NOMO-1 treated with DMSO at 0.1 percent for 48 hours (cell line): ENCODE measurements at regions not wholly inside any gene's neighbourhood (a gene's known extent, or its start where the extent isn't known, plus 50 kb on each side); places are given as distances from the start of the nearest gene placed in this dataset.

Experiments
- DNase-seq: peaks from one replicate; lab custom pipeline; 2025; ENCODE audit not compliant: unreplicated experiment; lab: John Stamatoyannopoulos, UW

- no peak for DNase-seq
Measured at GRCh38 chr3:74510261-74510818, 104.1 kb downstream of the CNTN3 start.

GRCh38 chr3:74507691-74508090 is 106.8 kb downstream of the CNTN3 start:
- DNase-seq = no peak

DNA sequence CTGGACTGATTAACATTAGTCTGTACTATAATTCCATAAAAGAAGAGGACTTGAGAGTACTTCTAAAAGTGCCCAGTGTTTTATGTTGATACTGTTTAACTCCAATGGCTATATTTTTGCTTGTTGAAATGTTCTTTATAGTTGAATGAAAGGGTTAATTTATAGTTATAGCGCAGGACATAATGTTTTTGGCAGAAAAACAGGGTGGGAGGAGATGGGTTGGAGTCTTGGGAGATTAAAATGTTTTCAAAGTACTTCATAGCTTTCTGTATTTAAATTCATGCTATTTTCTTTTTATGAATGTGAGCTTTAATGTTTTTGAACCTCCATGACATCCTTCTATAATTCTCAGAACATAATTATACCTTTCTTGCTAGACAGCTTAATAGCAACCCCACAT is 108.2 kb downstream of the CNTN3 start:
- no peak for DNase-seq

DNA sequence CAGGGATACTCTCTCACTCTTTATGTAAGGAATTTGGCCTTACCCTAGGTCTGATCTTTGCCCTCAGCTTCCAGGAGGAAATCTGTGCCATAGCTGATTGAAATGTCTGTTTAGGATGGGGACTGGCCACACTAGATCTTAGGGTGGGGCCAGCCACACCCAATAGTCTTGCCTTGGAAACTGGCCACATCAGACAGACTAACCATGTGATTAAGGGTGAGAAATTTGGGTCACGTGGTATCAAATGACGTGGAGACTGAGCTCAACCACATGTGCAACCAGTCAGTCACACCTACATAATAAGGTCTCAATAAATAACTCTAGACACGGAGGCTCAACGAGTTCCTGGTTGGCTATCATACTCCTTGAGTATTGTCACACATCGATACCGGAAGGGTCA is 113.5 kb downstream of the CNTN3 start:
- no peak for DNase-seq

- DNase-seq = no peak
Measured at GRCh38 chr3:74500257-74500656, 114.2 kb downstream of the CNTN3 start.

DNA sequence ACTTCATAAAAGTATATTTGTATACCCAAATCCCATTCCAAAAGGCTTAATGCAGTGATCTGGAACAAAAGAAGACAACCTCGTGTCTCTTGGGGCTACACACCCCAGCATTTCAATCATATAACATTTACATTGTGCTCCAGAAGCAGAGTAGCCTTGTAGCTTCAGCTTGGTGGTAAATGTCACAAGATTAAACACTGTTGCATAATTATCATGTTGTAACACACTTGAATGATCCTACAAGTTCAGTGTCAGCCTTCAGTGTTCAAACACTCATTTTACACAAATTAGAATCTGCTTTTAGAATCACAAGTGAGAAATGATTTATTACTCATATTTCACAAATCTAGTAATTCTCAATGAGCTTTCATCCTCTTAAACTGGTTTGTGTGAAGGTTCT is 122.6 kb downstream of the CNTN3 start:
- no peak for DNase-seq

- no peak for DNase-seq
Measured at GRCh38 chr3:74489050-74489792, 125.2 kb downstream of the CNTN3 start.

DNA sequence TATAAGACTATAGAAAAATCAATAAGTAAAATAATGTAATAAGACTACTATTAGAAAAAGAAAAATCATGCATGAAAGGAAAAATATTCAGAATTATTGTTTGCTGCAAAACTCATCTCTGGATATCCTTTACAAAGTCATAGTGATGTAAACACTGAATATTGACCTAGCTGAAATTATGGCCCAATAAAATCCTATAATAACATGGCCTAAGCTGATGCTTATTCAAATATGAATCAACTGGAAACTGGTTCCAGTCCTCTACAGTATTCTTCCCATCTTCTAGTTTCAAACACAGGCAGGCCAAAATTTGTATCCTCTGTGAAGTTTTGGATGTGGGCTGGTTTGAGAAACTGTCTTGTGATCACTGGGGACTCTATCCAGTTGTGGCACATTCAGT is 134.5 kb downstream of the CNTN3 start:
- DNase-seq = no peak

GRCh38 chr3:74470313-74470712 is 144.1 kb downstream of the CNTN3 start:
- no peak for DNase-seq

- no peak for DNase-seq
Measured at GRCh38 chr3:74469713-74470112, 144.7 kb downstream of the CNTN3 start.

GRCh38 chr3:74469151-74469550 is 145.3 kb downstream of the CNTN3 start:
- DNase-seq = no peak

- no peak for DNase-seq
Measured at GRCh38 chr3:74465715-74466410, 148.6 kb downstream of the CNTN3 start.

DNA sequence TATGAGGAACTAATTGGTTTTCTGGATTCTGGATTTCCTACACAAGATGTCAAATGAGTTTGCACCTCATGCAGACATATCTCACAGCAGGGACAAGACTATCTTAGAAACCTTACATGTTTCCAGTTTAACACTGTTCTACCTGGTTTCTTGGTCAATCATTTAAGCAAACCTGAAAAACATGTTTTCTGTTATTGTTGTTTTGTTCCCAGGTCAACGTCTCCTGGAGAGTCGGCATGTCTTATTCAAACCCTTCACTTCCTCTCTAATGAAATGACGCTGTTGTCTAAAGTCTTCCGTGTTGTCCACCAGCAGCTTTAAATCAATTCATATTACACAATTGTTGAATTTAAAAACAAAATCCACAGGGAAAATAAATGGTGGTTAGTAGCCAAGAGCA is 150.9 kb downstream of the CNTN3 start:
- no peak for DNase-seq

DNA sequence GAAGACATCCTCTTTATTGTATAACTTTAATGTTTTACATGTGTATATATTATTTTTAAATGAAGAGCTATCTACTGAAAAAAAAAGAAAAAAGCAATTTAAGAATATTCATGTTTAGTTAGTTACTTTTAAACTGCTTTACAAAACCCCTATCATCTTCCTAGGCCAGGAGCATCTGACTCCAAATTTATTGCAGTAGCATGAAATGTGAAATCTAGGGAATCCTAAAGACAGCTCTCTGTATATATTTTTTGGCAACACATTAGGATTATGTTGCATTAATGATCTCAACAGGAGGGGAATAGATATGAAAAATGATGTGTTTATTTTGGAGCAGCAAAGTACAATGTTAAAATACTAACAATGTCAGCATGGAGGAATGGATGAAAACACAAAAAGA is 158.3 kb downstream of the CNTN3 start:
- no peak for DNase-seq

DNA sequence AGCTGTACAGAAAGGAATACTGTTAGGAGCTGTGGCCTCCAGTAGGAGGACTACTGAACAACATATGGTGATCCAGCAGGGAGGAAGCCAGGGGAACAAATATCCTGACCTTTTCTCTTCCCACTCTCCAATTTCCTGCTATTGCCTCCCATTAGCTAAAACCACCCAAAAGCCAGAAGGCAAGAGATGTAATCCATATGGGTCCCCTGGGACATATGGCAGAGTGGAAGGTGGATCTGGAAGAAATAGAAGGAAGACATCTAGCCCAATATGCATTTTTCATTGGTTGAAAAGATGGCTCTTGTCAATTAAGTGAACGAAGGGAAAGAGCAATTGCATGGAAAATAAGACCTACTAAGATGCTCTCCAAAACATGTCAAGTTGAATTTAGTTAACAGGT is 167.2 kb downstream of the CNTN3 start:
- DNase-seq = no peak

- no peak for DNase-seq
Measured at GRCh38 chr3:74445541-74445940, 168.9 kb downstream of the CNTN3 start.

- DNase-seq = no peak
Measured at GRCh38 chr3:74443102-74443501, 171.4 kb downstream of the CNTN3 start.

GRCh38 chr3:74442683-74443082 is 171.8 kb downstream of the CNTN3 start:
- DNase-seq = no peak

DNA sequence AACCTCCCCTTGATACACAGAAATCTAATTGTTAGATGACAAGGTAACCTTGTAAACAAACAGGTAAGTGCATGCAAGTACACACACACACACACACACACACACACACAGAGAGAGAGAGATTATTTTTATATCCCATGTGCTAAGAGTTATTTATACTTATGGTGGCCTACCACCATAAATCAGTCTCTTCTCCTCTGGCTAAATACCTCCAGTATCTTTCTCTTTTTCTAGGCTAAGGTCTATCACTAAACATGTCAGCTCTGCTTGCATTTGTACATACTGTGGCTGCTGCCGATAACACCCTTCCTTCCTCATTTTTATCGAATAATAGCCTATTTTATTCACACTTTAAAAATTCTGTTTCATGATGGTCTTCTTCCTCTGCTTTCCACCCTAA is 172.4 kb downstream of the CNTN3 start:
- no peak for DNase-seq

DNA sequence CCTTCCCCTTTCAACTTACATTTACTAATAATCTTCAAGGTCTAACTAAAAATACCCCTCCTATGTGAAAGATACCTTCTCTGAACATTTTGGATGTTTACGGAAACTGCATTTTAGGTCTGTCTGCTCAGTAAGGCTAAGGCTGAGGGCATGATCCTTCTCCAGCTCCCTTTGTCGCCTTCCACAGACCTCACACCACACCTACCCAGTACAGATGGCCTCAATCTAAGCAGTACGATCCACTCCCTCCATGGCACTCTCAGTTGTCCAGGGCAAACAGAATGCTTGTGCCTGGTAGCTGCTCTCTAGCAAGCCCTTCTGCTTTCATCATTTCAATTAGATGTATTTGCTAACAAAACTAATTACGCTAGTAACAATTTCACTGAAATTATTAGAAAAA is 178.3 kb downstream of the CNTN3 start:
- DNase-seq = no peak

GRCh38 chr3:74435631-74436030 is 178.8 kb downstream of the CNTN3 start:
- no peak for DNase-seq

DNA sequence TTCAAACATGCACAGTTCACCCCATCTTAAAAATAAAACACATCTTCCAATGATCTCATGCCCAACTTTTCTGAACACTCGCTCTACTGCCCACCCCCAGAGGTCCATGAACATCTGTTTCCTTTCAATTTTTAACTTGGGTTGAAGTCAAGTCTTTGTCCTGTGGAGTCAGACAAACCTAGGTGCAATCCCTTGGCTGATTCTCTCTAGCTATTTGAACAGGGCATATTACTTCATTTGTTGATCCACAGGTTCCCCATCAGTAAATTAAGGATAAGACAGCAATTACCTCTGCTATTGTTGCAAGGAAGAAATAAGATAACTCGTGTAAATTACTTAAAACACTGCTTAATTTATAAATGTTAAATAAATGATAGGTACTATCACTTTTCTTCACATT is 180.1 kb downstream of the CNTN3 start:
- DNase-seq = no peak
